HG03457 (cell line): ENCODE measurements at regions not wholly inside any gene's neighbourhood (a gene's known extent, or its start where the extent isn't known, plus 50 kb on each side); places are given as distances from the start of the nearest gene placed in this dataset.

Source experiments
- ATAC-seq: cut with Tn5 transposase; IDR thresholded peaks from one replicate; pipeline ENCODE4 v1.9.1; 2021; ENCODE audit warnings: moderate number of reproducible peaks; ENCODE audit not compliant: unreplicated experiment

GRCh38 chr14:71482671-71483070, 449.6 kb upstream of the RGS6 start:
- no peak for ATAC-seq

- ATAC-seq = no peak
Measured at GRCh38 chr14:71483154-71483553, 449.1 kb upstream of the RGS6 start.

GRCh38 chr14:71485833-71486232, 446.4 kb upstream of the RGS6 start:
- ATAC-seq = no peak

GRCh38 chr14:71486279-71486678, 445.9 kb upstream of the RGS6 start:
- no peak for ATAC-seq

GRCh38 chr14:71487449-71487848, 444.8 kb upstream of the RGS6 start:
- no peak for ATAC-seq

- no peak for ATAC-seq
Measured at GRCh38 chr14:71487941-71488340, 444.3 kb upstream of the RGS6 start.

GRCh38 chr14:71488703-71489191, 443.5 kb upstream of the RGS6 start:
- no peak for ATAC-seq

- no peak for ATAC-seq
Measured at GRCh38 chr14:71489742-71490141, 442.5 kb upstream of the RGS6 start.

- ATAC-seq = no peak
Measured at GRCh38 chr14:71491931-71492330, 440.3 kb upstream of the RGS6 start.

- no peak for ATAC-seq
Measured at GRCh38 chr14:71492346-71492745, 439.9 kb upstream of the RGS6 start.

- ATAC-seq = peak; percentile 66
Measured at GRCh38 chr14:71497645-71498086, 434.6 kb upstream of the RGS6 start.

GRCh38 chr14:71498212-71498611, 434.0 kb upstream of the RGS6 start:
- peak; percentile 7 for ATAC-seq

GRCh38 chr14:71499018-71499417, 433.2 kb upstream of the RGS6 start:
- no peak for ATAC-seq

- ATAC-seq = no peak
Measured at GRCh38 chr14:71507681-71508080, 424.5 kb upstream of the RGS6 start.

GRCh38 chr14:71508901-71509300, 423.3 kb upstream of the RGS6 start:
- no peak for ATAC-seq

GRCh38 chr14:71511152-71511551, 421.1 kb upstream of the RGS6 start:
- no peak for ATAC-seq

- ATAC-seq = no peak
Measured at GRCh38 chr14:71514941-71515919, 417.0 kb upstream of the RGS6 start.

- ATAC-seq = no peak
Measured at GRCh38 chr14:71521238-71522135, 410.7 kb upstream of the RGS6 start.

GRCh38 chr14:71523630-71524319, 408.5 kb upstream of the RGS6 start:
- peak; percentile 65 for ATAC-seq

- no peak for ATAC-seq
Measured at GRCh38 chr14:71524320-71524982, 407.8 kb upstream of the RGS6 start.
